ENCODE measurements at regions not wholly inside any gene's neighbourhood (a gene's known extent, or its start where the extent isn't known, plus 50 kb on each side); places are given as distances from the start of the nearest gene placed in this dataset.

GRCh38 chr10:128302808-128303207 lies 176.6 kb upstream of the MKI67 start:
- TF ChIP-seq CTCF (IDR thresholded peaks at IDR 0.05), result no peak
- no peak for TF ChIP-seq POLR2A (IDR thresholded peaks at IDR 0.05)

All from uterus (tissue), 2 donors.